Body of pancreas (tissue), 4 donors: ENCODE measurements at regions not wholly inside any gene's neighbourhood (a gene's known extent, or its start where the extent isn't known, plus 50 kb on each side); places are given as distances from the start of the nearest gene placed in this dataset.

ENCODE experiments used
- ATAC-seq: fragments of 150-250 bp; one replicate; pipeline ENCODE4 v1.9.1; 2016
- DNase-seq, 4 donors: peaks; one replicate each; pipeline ENCODE4 v3.0.0-alpha.2; 2019
- H3K27ac ChIP-seq, 4 donors: fragments of 200-600 bp; sonication (generic); 1 replicate in 3 of 4; 2 replicates in 1 of 4; pipeline versions ENCODE4 v1.5.1 to v1.6.1; 2016 to 2019; ENCODE audit warnings: mild to moderate bottlenecking in 1 of 4, mixed read lengths in 1 of 4, moderate library complexity in 1 of 4
- H3K27me3 ChIP-seq, 2 donors: fragments of 200-600 bp; sonication (generic); one replicate each; pipeline ENCODE4 v1.6.0; 2016; ENCODE audit warnings: mild to moderate bottlenecking in 1 of 2
- H3K36me3 ChIP-seq, 2 donors: fragments of 200-600 bp; sonication (generic); replicated peaks in 1 of 2; 2 replicates each; pipeline ENCODE4 v1.5.1; 2016; ENCODE audit warnings: low read depth in 2 of 2; ENCODE audit not compliant: insufficient read depth in 1 of 2
- H3K4me1 ChIP-seq: fragments of 200-600 bp; sonication (generic); one replicate; pipeline ENCODE4 v1.6.0; 2016
- H3K4me3 ChIP-seq, 2 donors: fragments of 200-600 bp; sonication (generic); 1 replicate in 1 of 2; 2 replicates in 1 of 2; pipeline ENCODE4 v1.5.1; 2016 to 2019
- H3K9me3 ChIP-seq, 3 donors: fragments of 200-600 bp; sonication (generic); 1 replicate in 2 of 3; 2 replicates in 1 of 3; pipeline ENCODE4 v1.5.1; 2016
- CTCF ChIP-seq, 7 experiments: fragments of 450-650 bp in 4 of 7; fragments of 200-600 bp in 3 of 7; sonication (generic) in 3 of 7; IDR thresholded peaks; one replicate each; pipeline ENCODE4 v1.5.1; 2016 to 2019; ENCODE audit warnings: antibody characterized with exemption in 7 of 7
- POLR2A ChIP-seq, 3 donors: fragments of 450-650 bp; IDR thresholded peaks; one replicate each; pipeline ENCODE4 v1.6.1; 2016; ENCODE audit warnings: antibody characterized with exemption in 3 of 3, mild to moderate bottlenecking in 2 of 3
- WGBS, 2 donors: methylation state at CpG; one replicate each; pipeline ENCODE4 v1.1.5; 2017; 5-methylcytosine and 5-hydroxymethylcytosine counted together
- intact Hi-C: fragments of 100-400 bp; cut with DNase I; formaldehyde crosslinking; loops from one replicate; pipeline ENCODE4 v1.15.1; 2023

- DNase-seq (no peak), ATAC-seq (no peak)
- TF ChIP-seq CTCF (IDR thresholded peaks at IDR 0.05) (peak in 1 of 7 experiments; percentile 6), POLR2A (IDR thresholded peaks at IDR 0.05) (no peak)
- intact Hi-C loops, result no loop called here
- H3K4me1 ChIP-seq, result no peaks in the 10 kb centered on the region
- H3K27me3 ChIP-seq, result no peaks in the 10 kb centered on the region
- 72 to 86% methylated on average over 1 of the region's 1 CpG for WGBS, 2 donors
- H3K9me3 ChIP-seq, result no peaks in the 10 kb centered on the region
- no peak overlapping the region for H3K4me3 ChIP-seq
- no peaks in the 10 kb centered on the region for H3K36me3 ChIP-seq
- H3K27ac ChIP-seq, result no peak overlapping the region
Measured at GRCh38 chr9:99472916-99473245, 250.8 kb downstream of the SEC61B start.

- TF ChIP-seq POLR2A (IDR thresholded peaks at IDR 0.05) (no peak), CTCF (IDR thresholded peaks at IDR 0.05) (no peak)
- Histone ChIP-seq H3K4me1 (no peaks in the 10 kb centered on the region), H3K36me3 (no peaks in the 10 kb centered on the region), H3K9me3 (no peaks in the 10 kb centered on the region), H3K27ac (no peak overlapping the region), H3K27me3 (no peaks in the 10 kb centered on the region), H3K4me3 (no peak overlapping the region)
- ATAC-seq, result no peak
- DNase-seq, result no peak
- intact Hi-C loops, result no loop called here
Measured at GRCh38 chr9:99474186-99474585, 252.1 kb downstream of the SEC61B start.

DNA sequence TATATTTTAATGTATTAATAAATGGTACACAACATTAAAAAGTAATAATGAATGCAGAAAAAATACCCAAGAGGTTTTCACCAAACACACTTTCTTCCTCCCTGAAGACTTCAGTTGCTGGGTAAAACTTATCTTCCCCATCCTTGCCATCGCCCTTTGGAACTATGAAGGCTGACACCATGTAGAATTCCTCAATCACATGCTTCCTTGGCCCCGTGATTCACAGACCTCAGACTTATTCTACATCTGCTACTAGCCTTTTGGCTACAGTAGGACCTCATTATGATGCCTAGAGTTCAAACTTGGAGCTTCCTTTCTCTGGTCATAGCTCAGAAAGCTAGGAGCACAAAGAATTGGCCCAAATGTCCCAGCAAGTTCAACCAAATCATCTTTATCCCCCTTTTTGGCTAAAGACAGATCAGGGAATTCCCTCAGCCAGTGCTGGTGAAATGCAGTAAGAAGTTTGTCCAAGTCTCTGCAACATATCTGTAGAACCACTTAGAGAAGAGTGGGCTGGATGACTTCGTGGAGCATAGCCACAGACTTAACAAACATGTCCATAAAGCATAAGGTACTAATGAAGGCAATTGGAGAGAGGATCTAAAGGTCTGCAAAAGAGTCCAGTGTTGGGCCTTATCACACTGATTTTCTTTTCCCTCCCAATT lies 253.5 kb downstream of the SEC61B start:
- DNase-seq, result no peak
- intact Hi-C loops, result no loop called here
- TF ChIP-seq CTCF (IDR thresholded peaks at IDR 0.05), result no peak
- TF ChIP-seq POLR2A (IDR thresholded peaks at IDR 0.05), result no peak
- 62 to 73% methylated on average over 3 of the region's 3 CpGs for WGBS, 2 donors
- H3K4me1 ChIP-seq, result no peaks in the 10 kb centered on the region
- ATAC-seq, result no peak
- no peak overlapping the region for H3K4me3 ChIP-seq
- H3K27ac ChIP-seq, result no peak overlapping the region
- H3K27me3 ChIP-seq, result no peaks in the 10 kb centered on the region
- no peaks in the 10 kb centered on the region for H3K36me3 ChIP-seq
- no peaks in the 10 kb centered on the region for H3K9me3 ChIP-seq

DNA sequence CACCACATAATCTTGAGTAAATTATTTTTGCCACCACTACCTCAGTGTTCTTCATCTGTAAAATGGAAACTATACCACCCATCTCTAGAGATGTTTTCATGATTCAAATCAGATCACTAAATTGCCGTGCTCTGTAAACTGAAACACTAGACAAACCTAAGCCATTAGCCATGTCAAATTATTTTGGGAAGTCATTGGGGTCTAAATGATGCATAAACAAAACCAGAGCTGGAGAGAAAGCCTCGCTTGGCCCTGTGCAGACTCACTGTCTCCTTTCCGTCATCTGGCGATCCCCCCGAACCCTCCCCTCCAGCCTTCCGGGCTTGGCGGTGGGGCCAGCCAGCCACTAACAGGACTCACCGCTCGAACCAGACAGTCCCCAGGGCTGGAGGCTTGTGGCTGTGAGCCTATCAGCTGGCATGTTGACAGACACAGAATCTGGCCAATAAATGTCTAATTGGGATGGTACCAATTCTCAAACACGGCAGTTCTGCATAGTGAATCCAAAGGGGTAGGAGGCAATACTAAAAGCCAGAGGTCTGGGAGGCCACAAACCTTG lies 256.5 kb downstream of the SEC61B start:
- TF ChIP-seq POLR2A (IDR thresholded peaks at IDR 0.05), result no peak
- Histone ChIP-seq H3K27ac (no peak overlapping the region), H3K4me3 (no peak overlapping the region), H3K27me3 (no peaks in the 10 kb centered on the region), H3K9me3 (no peaks in the 10 kb centered on the region), H3K4me1 (no peaks in the 10 kb centered on the region), H3K36me3 (no peaks in the 10 kb centered on the region)
- ATAC-seq, result no peak
- DNase-seq, result no peak
- 81 to 86% methylated on average over 8 to 10 of the region's 10 CpGs for WGBS, 2 donors
- intact Hi-C loops, result no loop called here

GRCh38 chr9:99479929-99480328 lies 257.8 kb downstream of the SEC61B start:
- no peaks in the 10 kb centered on the region for H3K27me3 ChIP-seq
- intact Hi-C loops, result no loop called here
- H3K4me3 ChIP-seq, result no peak overlapping the region
- 75 to 80% methylated on average over 3 of the region's 3 CpGs for WGBS, 2 donors
- no peaks in the 10 kb centered on the region for H3K36me3 ChIP-seq
- ATAC-seq (no peak), DNase-seq (no peak)
- no peaks in the 10 kb centered on the region for H3K9me3 ChIP-seq
- H3K27ac ChIP-seq, result no peak overlapping the region
- no peaks in the 10 kb centered on the region for H3K4me1 ChIP-seq
- TF ChIP-seq POLR2A (IDR thresholded peaks at IDR 0.05), result no peak
- no peak for TF ChIP-seq CTCF (IDR thresholded peaks at IDR 0.05)
